ENCODE measurements at regions not wholly inside any gene's neighbourhood (a gene's known extent, or its start where the extent isn't known, plus 50 kb on each side); places are given as distances from the start of the nearest gene placed in this dataset.

DNA sequence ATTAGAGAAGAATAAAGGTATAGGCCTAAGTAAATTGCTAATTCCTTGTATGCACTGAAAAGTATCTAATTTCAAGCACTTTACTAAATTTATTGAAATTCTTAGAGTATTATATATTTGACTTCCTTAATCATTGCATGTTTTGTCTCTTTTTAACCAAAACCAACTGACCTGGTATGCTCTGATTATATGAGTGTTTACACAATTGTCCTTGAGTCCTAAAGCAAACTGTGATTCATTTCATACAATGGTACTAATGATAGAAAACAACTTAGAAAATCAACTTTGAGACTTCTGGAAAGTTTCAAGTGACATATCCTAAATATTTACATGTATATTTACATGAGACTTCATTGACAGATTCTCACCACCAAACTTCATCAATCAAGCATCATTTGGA, 1177.1 kb downstream of the ADGRL3 start:
- TF ChIP-seq EZH2phosphoT487 (IDR thresholded peaks at IDR 0.05; ENCODE audit: low read length), result no peak
- TF ChIP-seq EZH2 (optimal IDR thresholded peaks at IDR 0.05; ENCODE audit: low read depth, low read length), result no peak
- TF ChIP-seq, protein P1, sequence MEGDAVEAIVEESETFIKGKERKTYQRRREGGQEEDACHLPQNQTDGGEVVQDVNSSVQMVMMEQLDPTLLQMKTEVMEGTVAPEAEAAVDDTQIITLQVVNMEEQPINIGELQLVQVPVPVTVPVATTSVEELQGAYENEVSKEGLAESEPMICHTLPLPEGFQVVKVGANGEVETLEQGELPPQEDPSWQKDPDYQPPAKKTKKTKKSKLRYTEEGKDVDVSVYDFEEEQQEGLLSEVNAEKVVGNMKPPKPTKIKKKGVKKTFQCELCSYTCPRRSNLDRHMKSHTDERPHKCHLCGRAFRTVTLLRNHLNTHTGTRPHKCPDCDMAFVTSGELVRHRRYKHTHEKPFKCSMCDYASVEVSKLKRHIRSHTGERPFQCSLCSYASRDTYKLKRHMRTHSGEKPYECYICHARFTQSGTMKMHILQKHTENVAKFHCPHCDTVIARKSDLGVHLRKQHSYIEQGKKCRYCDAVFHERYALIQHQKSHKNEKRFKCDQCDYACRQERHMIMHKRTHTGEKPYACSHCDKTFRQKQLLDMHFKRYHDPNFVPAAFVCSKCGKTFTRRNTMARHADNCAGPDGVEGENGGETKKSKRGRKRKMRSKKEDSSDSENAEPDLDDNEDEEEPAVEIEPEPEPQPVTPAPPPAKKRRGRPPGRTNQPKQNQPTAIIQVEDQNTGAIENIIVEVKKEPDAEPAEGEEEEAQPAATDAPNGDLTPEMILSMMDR (IDR thresholded peaks at IDR 0.05; ENCODE audit: low read length), result no peak
- Histone ChIP-seq H3K4me2 (ENCODE audit: low read depth, low read length) (no peak overlapping the region), H3K27ac (ENCODE audit: low read length) (no peak overlapping the region)

DNA sequence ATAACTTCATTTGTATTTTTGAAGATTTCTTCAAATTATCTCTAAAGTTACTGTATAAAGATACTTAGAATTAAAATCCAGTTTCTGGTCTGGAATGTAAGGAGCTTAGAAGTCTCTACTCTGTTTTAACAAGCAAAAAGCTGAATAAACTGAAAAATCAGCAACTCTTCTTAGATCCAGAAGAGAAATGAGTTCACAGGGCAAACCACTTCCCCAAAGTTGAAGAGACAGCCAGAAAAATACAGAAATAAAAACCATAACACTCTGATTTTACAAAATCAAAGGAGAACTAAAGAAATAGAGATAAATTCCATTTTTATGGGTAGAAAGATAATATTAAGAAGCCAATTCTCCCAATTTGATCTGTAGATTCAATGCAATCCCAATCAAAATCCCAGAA, 1166.8 kb downstream of the ADGRL3 start:
- Histone ChIP-seq H3K4me2 (ENCODE audit: low read depth, low read length) (no peak overlapping the region), H3K4me3 (ENCODE audit: low read length) (no peak overlapping the region), H3K9me3 (replicated peaks; ENCODE audit: insufficient read depth, low read length) (no peaks in the 10 kb centered on the region), H3K27ac (ENCODE audit: low read length) (no peak overlapping the region), H3K27me3 (replicated peaks; ENCODE audit: insufficient read depth, low read length) (no peaks in the 10 kb centered on the region), H3K36me3 (replicated peaks; ENCODE audit: insufficient read depth, low read length) (no peaks in the 10 kb centered on the region), H3K79me2 (ENCODE audit: low read length) (no peaks in the 10 kb centered on the region), H3K9me2 (replicated peaks; ENCODE audit: insufficient read depth, low read length) (no peaks in the 10 kb centered on the region), H4K20me1 (ENCODE audit: insufficient read depth, low read length) (no peaks in the 10 kb centered on the region), H3F3A (ENCODE audit: insufficient read depth, low read length) (no peaks in the 10 kb centered on the region), H3K9ac (ENCODE audit: low read length) (no peak overlapping the region), H2AFZ (ENCODE audit: low read length) (no peak overlapping the region), H3K4me1 (ENCODE audit: low read length) (no peaks in the 10 kb centered on the region)
- no peak for DNase-seq
- TF ChIP-seq, protein P1 (IDR thresholded peaks at IDR 0.05; ENCODE audit: low read length), result no peak
- TF ChIP-seq EZH2 (optimal IDR thresholded peaks at IDR 0.05; ENCODE audit: low read depth, low read length) (no peak), EZH2phosphoT487 (IDR thresholded peaks at IDR 0.05; ENCODE audit: low read length) (no peak)

More for the DNA sequence above, 1177.1 kb downstream of the ADGRL3 start:
- Histone ChIP-seq H3K79me2 (ENCODE audit: low read length) (no peaks in the 10 kb centered on the region), H3K4me3 (ENCODE audit: low read length) (no peak overlapping the region), H3F3A (ENCODE audit: insufficient read depth, low read length) (no peaks in the 10 kb centered on the region), H3K27me3 (replicated peaks; ENCODE audit: insufficient read depth, low read length) (no peaks in the 10 kb centered on the region), H3K36me3 (replicated peaks; ENCODE audit: insufficient read depth, low read length) (no peaks in the 10 kb centered on the region), H4K20me1 (ENCODE audit: insufficient read depth, low read length) (no peaks in the 10 kb centered on the region), H2AFZ (ENCODE audit: low read length) (no peak overlapping the region), H3K9me2 (replicated peaks; ENCODE audit: insufficient read depth, low read length) (no peaks in the 10 kb centered on the region), H3K4me1 (ENCODE audit: low read length) (no peaks in the 10 kb centered on the region), H3K9me3 (replicated peaks; ENCODE audit: insufficient read depth, low read length) (no peaks in the 10 kb centered on the region), H3K9ac (ENCODE audit: low read length) (no peak overlapping the region)
- DNase-seq, result no peak

DNA sequence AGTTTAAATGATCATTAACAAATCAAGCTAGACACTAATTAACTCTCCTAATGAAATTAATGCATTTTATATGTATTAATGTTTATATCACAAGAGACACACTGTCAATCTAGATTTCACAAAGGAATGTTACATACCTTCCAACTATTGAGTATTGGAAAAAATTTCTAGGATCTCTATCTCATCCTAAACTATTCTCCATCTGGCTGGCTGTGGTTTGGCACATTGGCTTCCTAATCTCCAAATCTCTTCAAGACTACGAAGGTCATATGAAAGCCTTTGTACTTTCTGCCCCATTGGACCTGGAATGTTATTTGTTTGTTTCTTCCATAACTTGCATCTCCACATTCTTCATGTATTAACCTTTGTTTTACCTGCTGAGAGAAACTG, 1160.0 kb downstream of the ADGRL3 start:
- no peak overlapping the region for H3K27ac ChIP-seq (ENCODE audit: low read length)
- H2AFZ ChIP-seq (ENCODE audit: low read length), result no peak overlapping the region
- H3K4me1 ChIP-seq (ENCODE audit: low read length), result no peaks in the 10 kb centered on the region
- H3K4me2 ChIP-seq (ENCODE audit: low read depth, low read length), result no peak overlapping the region
- no peaks in the 10 kb centered on the region for H3F3A ChIP-seq (ENCODE audit: insufficient read depth, low read length)
- H4K20me1 ChIP-seq (ENCODE audit: insufficient read depth, low read length), result no peaks in the 10 kb centered on the region
- H3K27me3 ChIP-seq (replicated peaks; ENCODE audit: insufficient read depth, low read length), result no peaks in the 10 kb centered on the region
- H3K9ac ChIP-seq (ENCODE audit: low read length), result no peak overlapping the region
- DNase-seq, result no peak
- TF ChIP-seq, protein P1 (IDR thresholded peaks at IDR 0.05; ENCODE audit: low read length), result no peak
- TF ChIP-seq EZH2phosphoT487 (IDR thresholded peaks at IDR 0.05; ENCODE audit: low read length) (no peak), EZH2 (optimal IDR thresholded peaks at IDR 0.05; ENCODE audit: low read depth, low read length) (no peak)
- H3K36me3 ChIP-seq (replicated peaks; ENCODE audit: insufficient read depth, low read length), result no peaks in the 10 kb centered on the region
- H3K9me3 ChIP-seq (replicated peaks; ENCODE audit: insufficient read depth, low read length), result no peaks in the 10 kb centered on the region
- no peaks in the 10 kb centered on the region for H3K79me2 ChIP-seq (ENCODE audit: low read length)
- H3K9me2 ChIP-seq (replicated peaks; ENCODE audit: insufficient read depth, low read length), result no peaks in the 10 kb centered on the region
- no peak overlapping the region for H3K4me3 ChIP-seq (ENCODE audit: low read length)
